Liver (tissue), 3 donors: ENCODE measurements at regions not wholly inside any gene's neighbourhood (a gene's known extent, or its start where the extent isn't known, plus 50 kb on each side); places are given as distances from the start of the nearest gene placed in this dataset.

ENCODE experiments used
- GABPA ChIP-seq, 2 donors: IDR thresholded peaks in 1 of 2; conservative IDR thresholded peaks in 1 of 2; 2 replicates each; pipeline ENCODE4 v1.6.1; 2016; ENCODE audit warnings: antibody characterized with exemption in 2 of 2, mild to moderate bottlenecking in 1 of 2, moderate library complexity in 1 of 2
- RAD21 ChIP-seq, 2 donors: IDR thresholded peaks; 2 replicates each; pipeline ENCODE4 v1.6.1; 2016; ENCODE audit warnings: antibody characterized with exemption in 2 of 2, mild to moderate bottlenecking in 2 of 2
- TAF1 ChIP-seq: conservative IDR thresholded peaks from 2 replicates; pipeline ENCODE4 v1.6.1; 2016; ENCODE audit warnings: antibody characterized with exemption, mild to moderate bottlenecking
- TF ChIP-seq, protein P1 (sequence below): fragments of 150-350 bp; IDR thresholded peaks from 2 replicates; pipeline ENCODE4 v1.5.1; 2017; ENCODE audit warnings: improper control_type of control experiment, low read depth, low read length; ENCODE audit not compliant: missing input control
- TF ChIP-seq, protein P2 (sequence below): IDR thresholded peaks from 2 replicates; pipeline ENCODE4 v1.6.1; 2016; ENCODE audit warnings: antibody characterized with exemption
- donor health status: healthy.
- donor health status: healthy.

DNA sequence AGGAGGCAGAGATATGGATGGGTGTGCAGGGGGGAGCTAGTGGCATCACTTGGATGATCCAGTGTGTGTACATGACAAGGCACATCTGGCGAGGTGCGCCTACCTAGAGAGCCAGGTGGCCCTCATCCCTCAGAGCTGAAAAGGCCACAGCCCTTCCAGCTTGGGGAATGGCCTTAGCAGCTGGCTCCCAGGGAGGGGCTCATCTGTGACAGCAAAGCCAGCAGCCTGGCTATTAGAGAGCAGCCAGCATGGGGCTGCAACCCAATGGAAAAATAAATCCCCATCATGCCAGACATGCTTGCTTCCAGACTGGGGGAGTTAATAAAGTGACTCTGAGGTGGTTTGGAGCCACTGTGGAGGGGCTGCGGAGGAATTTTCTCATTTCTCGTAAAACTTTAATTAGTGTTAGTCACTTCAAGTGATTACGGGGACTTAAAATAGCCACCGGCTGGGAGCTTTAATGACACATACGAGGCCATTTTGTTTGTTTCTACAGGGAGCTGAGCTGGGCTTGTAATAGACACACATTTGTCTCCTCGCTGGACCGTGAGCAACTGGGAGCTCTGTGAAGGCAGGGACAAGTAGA lies 111.2 kb upstream of the ALX4 start:
- TF ChIP-seq RAD21 (IDR thresholded peaks at IDR 0.05) (no peak), TAF1 (no peak), GABPA (IDR thresholded peaks at IDR 0.05 in 1 of 2, conservative IDR thresholded peaks at IDR 0.05 in 1 of 2) (no peak)
- TF ChIP-seq, protein P1, sequence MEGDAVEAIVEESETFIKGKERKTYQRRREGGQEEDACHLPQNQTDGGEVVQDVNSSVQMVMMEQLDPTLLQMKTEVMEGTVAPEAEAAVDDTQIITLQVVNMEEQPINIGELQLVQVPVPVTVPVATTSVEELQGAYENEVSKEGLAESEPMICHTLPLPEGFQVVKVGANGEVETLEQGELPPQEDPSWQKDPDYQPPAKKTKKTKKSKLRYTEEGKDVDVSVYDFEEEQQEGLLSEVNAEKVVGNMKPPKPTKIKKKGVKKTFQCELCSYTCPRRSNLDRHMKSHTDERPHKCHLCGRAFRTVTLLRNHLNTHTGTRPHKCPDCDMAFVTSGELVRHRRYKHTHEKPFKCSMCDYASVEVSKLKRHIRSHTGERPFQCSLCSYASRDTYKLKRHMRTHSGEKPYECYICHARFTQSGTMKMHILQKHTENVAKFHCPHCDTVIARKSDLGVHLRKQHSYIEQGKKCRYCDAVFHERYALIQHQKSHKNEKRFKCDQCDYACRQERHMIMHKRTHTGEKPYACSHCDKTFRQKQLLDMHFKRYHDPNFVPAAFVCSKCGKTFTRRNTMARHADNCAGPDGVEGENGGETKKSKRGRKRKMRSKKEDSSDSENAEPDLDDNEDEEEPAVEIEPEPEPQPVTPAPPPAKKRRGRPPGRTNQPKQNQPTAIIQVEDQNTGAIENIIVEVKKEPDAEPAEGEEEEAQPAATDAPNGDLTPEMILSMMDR = no peak
- TF ChIP-seq, protein P2, sequence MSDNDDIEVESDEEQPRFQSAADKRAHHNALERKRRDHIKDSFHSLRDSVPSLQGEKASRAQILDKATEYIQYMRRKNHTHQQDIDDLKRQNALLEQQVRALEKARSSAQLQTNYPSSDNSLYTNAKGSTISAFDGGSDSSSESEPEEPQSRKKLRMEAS = no peak
